ENCODE measurements at regions not wholly inside any gene's neighbourhood (a gene's known extent, or its start where the extent isn't known, plus 50 kb on each side); places are given as distances from the start of the nearest gene placed in this dataset.

- TF ChIP-seq CTCF (IDR thresholded peaks at IDR 0.05) = no peak
Observed at GRCh38 chr2:375956-376307, 88.0 kb upstream of the ALKAL2 start.

- no peak for TF ChIP-seq CTCF (IDR thresholded peaks at IDR 0.05)
Observed at GRCh38 chr2:375270-375955, 87.5 kb upstream of the ALKAL2 start.

- no peak for TF ChIP-seq CTCF (IDR thresholded peaks at IDR 0.05)
Observed at GRCh38 chr2:368386-368785, 80.5 kb upstream of the ALKAL2 start.

GRCh38 chr2:367246-367645 lies 79.4 kb upstream of the ALKAL2 start:
- TF ChIP-seq CTCF (IDR thresholded peaks at IDR 0.05) = no peak

- TF ChIP-seq CTCF (IDR thresholded peaks at IDR 0.05) = no peak
Observed at GRCh38 chr2:366706-367105, 78.8 kb upstream of the ALKAL2 start.

- no peak for TF ChIP-seq CTCF (IDR thresholded peaks at IDR 0.05)
Observed at GRCh38 chr2:365367-366275, 77.7 kb upstream of the ALKAL2 start.

- no peak for TF ChIP-seq CTCF (IDR thresholded peaks at IDR 0.05)
Observed at GRCh38 chr2:363824-364470, 76.1 kb upstream of the ALKAL2 start.

Data from LNCAP (cell line).